ENCODE measurements at regions not wholly inside any gene's neighbourhood (a gene's known extent, or its start where the extent isn't known, plus 50 kb on each side); places are given as distances from the start of the nearest gene placed in this dataset.

DNA sequence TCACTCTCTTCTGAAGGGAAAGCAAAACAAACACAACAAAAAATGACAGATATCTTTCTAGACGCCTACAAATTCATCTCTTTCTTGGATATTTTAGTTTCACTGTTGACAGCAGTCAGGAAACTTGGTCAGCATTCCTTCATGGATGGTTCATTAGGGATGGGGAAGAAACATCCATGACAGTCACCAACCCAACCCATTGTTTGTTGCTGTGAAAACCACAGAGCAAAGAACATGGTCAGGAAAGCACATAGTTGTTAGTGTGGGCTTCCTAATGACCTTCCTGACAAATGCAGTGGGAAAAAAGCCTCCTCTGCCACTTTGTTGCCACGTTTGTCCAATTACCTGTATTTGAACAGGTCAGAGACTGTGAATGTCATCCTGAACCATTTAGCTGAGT, 139.8 kb upstream of the SNX19 start:
- no peaks in the 10 kb centered on the region for H3K27me3 ChIP-seq (ENCODE audit: control insufficient read depth in 2 of 2, insufficient read depth in 2 of 2, low read length in 2 of 2)
- no peak overlapping the region for H3K4me2 ChIP-seq (ENCODE audit: insufficient read depth, low read length)
- no peak overlapping the region for H2AFZ ChIP-seq (ENCODE audit: low read depth, low read length)
- CTCF ChIA-PET (ENCODE audit: low intra/inter-chr PET ratio), result no interaction called here
- in situ Hi-C loops (cut with MboI) (no loop called here), intact Hi-C loops (cut with micrococcal nuclease) (no loop called here)
- no peak overlapping the region for H3K4me3 ChIP-seq
- ATAC-seq (no peak), DNase-seq (ENCODE audit: extremely low read depth in 1 of 4, low spot score in 3 of 4) (no peak), FAIRE-seq (no peak)
- no peaks in the 10 kb centered on the region for H3K79me2 ChIP-seq (ENCODE audit: control insufficient read depth, insufficient read depth, low read length)
- no peaks in the 10 kb centered on the region for H3K4me1 ChIP-seq (replicated peaks in 1 of 2; ENCODE audit: control insufficient read depth in 2 of 2, insufficient read depth in 2 of 2, low read length in 2 of 2)
- H3K9ac ChIP-seq (ENCODE audit: insufficient read depth in 1 of 2, low read depth in 2 of 2, low read length in 2 of 2), result no peak overlapping the region
- WGBS (ENCODE audit: insufficient coverage, low coverage, missing lambda C conversion rate), result 0% methylated on average over 2 of the region's 2 CpGs
- no peak overlapping the region for H3K27ac ChIP-seq (ENCODE audit: extremely low read depth, low read depth, low read length)
- no peaks in the 10 kb centered on the region for H4K20me1 ChIP-seq (replicated peaks; ENCODE audit: control insufficient read depth, insufficient read depth, low read length)
- POLR2A ChIA-PET, result no interaction called here
- H3K9me3 ChIP-seq (replicated peaks; ENCODE audit: control insufficient read depth, insufficient read depth, low read depth, low read length), result no peaks in the 10 kb centered on the region
- no peaks in the 10 kb centered on the region for H3K36me3 ChIP-seq (ENCODE audit: control insufficient read depth, insufficient read depth, low read length)
- no peak for TF ChIP-seq ZNF583 (CRISPR knock-in tag; IDR thresholded peaks at IDR 0.05)
- no peak for TF ChIP-seq ELF1 (tag; IDR thresholded peaks at IDR 0.05)
- H3K9me1 ChIP-seq (ENCODE audit: control insufficient read depth, insufficient read depth, low read length), result no peaks in the 10 kb centered on the region
- no TSS peak for BruUV-seq (replicated peaks)

DNA sequence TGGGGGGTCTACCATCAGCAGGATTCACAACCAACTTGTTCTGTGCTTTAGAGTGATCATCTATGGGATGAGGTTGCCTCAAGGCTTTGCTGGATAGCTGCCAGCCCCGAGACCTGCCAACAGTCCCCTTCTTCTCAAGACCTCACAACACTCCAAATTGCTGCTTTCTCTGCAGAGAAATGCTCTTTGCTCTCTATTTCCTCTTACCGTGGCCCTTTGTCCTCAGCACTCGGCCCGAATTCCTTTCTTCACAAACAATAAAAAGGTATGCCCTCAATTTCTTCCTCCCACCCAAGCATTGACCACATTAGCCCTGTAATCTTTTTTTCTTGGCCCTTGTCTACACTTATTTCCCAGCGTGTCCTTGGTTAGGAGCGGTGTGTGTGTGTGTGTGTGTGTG, 147.4 kb upstream of the SNX19 start:
- H4K20me1 ChIP-seq (replicated peaks; ENCODE audit: control insufficient read depth, insufficient read depth, low read length), result no peaks in the 10 kb centered on the region
- DNase-seq (ENCODE audit: extremely low read depth in 1 of 4, low spot score in 3 of 4) (no peak), ATAC-seq (no peak), FAIRE-seq (no peak)
- ChIA-PET CTCF (ENCODE audit: low intra/inter-chr PET ratio) (no interaction called here), POLR2A (no interaction called here)
- H2AFZ ChIP-seq (ENCODE audit: low read depth, low read length), result no peak overlapping the region
- H3K4me1 ChIP-seq (replicated peaks in 1 of 2; ENCODE audit: control insufficient read depth in 2 of 2, insufficient read depth in 2 of 2, low read length in 2 of 2), result no peaks in the 10 kb centered on the region
- BruUV-seq (replicated peaks), result no TSS peak
- H3K9me1 ChIP-seq (ENCODE audit: control insufficient read depth, insufficient read depth, low read length), result no peaks in the 10 kb centered on the region
- no peaks in the 10 kb centered on the region for H3K27me3 ChIP-seq (ENCODE audit: control insufficient read depth in 2 of 2, insufficient read depth in 2 of 2, low read length in 2 of 2)
- no peak overlapping the region for H3K4me3 ChIP-seq
- H3K27ac ChIP-seq (ENCODE audit: extremely low read depth, low read depth, low read length), result no peak overlapping the region
- no peaks in the 10 kb centered on the region for H3K79me2 ChIP-seq (ENCODE audit: control insufficient read depth, insufficient read depth, low read length)
- no peak overlapping the region for H3K4me2 ChIP-seq (ENCODE audit: insufficient read depth, low read length)
- in situ Hi-C loops (cut with MboI) (loop anchor here (5.0 kb wide), 1 partner anchor 449 kb away; no protein-coding TSS in a partner anchor), intact Hi-C loops (cut with micrococcal nuclease) (loop anchor here (1.0 kb wide), 2 partner anchors 448 to 611 kb away; no protein-coding TSS in a partner anchor)
- WGBS (ENCODE audit: insufficient coverage, low coverage, missing lambda C conversion rate), result 0% methylated on average over 4 of the region's 6 CpGs
- no peak overlapping the region for H3K9ac ChIP-seq (ENCODE audit: insufficient read depth in 1 of 2, low read depth in 2 of 2, low read length in 2 of 2)
- no peaks in the 10 kb centered on the region for H3K9me3 ChIP-seq (replicated peaks; ENCODE audit: control insufficient read depth, insufficient read depth, low read depth, low read length)
- no peaks in the 10 kb centered on the region for H3K36me3 ChIP-seq (ENCODE audit: control insufficient read depth, insufficient read depth, low read length)
- TF ChIP-seq MCM2 (IDR thresholded peaks at IDR 0.05; ENCODE audit: low read depth) (no peak), MCM3 (IDR thresholded peaks at IDR 0.05) (no peak), IFI16 (CRISPR knock-in tag; IDR thresholded peaks at IDR 0.05) (no peak), SREBF1 (IDR thresholded peaks at IDR 0.05; ENCODE audit: borderline replicate concordance, low read depth, low read length) (no peak)
- TF ChIP-seq, protein P1, sequence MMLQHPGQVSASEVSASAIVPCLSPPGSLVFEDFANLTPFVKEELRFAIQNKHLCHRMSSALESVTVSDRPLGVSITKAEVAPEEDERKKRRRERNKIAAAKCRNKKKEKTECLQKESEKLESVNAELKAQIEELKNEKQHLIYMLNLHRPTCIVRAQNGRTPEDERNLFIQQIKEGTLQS (IDR thresholded peaks at IDR 0.05), result no peak
- TF ChIP-seq, protein P1 (CRISPR knock-in tag; conservative IDR thresholded peaks at IDR 0.05), result no peak
- TF ChIP-seq, protein P2, sequence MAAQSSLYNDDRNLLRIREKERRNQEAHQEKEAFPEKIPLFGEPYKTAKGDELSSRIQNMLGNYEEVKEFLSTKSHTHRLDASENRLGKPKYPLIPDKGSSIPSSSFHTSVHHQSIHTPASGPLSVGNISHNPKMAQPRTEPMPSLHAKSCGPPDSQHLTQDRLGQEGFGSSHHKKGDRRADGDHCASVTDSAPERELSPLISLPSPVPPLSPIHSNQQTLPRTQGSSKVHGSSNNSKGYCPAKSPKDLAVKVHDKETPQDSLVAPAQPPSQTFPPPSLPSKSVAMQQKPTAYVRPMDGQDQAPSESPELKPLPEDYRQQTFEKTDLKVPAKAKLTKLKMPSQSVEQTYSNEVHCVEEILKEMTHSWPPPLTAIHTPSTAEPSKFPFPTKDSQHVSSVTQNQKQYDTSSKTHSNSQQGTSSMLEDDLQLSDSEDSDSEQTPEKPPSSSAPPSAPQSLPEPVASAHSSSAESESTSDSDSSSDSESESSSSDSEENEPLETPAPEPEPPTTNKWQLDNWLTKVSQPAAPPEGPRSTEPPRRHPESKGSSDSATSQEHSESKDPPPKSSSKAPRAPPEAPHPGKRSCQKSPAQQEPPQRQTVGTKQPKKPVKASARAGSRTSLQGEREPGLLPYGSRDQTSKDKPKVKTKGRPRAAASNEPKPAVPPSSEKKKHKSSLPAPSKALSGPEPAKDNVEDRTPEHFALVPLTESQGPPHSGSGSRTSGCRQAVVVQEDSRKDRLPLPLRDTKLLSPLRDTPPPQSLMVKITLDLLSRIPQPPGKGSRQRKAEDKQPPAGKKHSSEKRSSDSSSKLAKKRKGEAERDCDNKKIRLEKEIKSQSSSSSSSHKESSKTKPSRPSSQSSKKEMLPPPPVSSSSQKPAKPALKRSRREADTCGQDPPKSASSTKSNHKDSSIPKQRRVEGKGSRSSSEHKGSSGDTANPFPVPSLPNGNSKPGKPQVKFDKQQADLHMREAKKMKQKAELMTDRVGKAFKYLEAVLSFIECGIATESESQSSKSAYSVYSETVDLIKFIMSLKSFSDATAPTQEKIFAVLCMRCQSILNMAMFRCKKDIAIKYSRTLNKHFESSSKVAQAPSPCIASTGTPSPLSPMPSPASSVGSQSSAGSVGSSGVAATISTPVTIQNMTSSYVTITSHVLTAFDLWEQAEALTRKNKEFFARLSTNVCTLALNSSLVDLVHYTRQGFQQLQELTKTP (IDR thresholded peaks at IDR 0.05; ENCODE audit: low read depth in 1 of 2, partially characterized antibody in 2 of 2), result no peak
- TF ChIP-seq, protein P3, sequence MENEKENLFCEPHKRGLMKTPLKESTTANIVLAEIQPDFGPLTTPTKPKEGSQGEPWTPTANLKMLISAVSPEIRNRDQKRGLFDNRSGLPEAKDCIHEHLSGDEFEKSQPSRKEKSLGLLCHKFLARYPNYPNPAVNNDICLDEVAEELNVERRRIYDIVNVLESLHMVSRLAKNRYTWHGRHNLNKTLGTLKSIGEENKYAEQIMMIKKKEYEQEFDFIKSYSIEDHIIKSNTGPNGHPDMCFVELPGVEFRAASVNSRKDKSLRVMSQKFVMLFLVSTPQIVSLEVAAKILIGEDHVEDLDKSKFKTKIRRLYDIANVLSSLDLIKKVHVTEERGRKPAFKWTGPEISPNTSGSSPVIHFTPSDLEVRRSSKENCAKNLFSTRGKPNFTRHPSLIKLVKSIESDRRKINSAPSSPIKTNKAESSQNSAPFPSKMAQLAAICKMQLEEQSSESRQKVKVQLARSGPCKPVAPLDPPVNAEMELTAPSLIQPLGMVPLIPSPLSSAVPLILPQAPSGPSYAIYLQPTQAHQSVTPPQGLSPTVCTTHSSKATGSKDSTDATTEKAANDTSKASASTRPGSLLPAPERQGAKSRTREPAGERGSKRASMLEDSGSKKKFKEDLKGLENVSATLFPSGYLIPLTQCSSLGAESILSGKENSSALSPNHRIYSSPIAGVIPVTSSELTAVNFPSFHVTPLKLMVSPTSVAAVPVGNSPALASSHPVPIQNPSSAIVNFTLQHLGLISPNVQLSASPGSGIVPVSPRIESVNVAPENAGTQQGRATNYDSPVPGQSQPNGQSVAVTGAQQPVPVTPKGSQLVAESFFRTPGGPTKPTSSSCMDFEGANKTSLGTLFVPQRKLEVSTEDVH (IDR thresholded peaks at IDR 0.05; ENCODE audit: low read depth, partially characterized antibody), result no peak

Data from K562 (cell line).